Inferior parietal cortex (tissue), 1 donor: ENCODE measurements at regions not wholly inside any gene's neighbourhood (a gene's known extent, or its start where the extent isn't known, plus 50 kb on each side); places are given as distances from the start of the nearest gene placed in this dataset.

ENCODE experiments used
- DNase-seq: peaks from one replicate; pipeline ENCODE4 v3.0.0-alpha.2; 2016; ENCODE audit errors: extremely low spot score

- no peak for DNase-seq
Observed at GRCh38 chr13:111999352-111999751, 67.6 kb upstream of the SOX1 start.

- no peak for DNase-seq
Observed at GRCh38 chr13:112000888-112001287, 66.1 kb upstream of the SOX1 start.

- no peak for DNase-seq
Observed at GRCh38 chr13:112001571-112001970, 65.4 kb upstream of the SOX1 start.

GRCh38 chr13:112003396-112003795, 63.6 kb upstream of the SOX1 start:
- no peak for DNase-seq

- DNase-seq = no peak
Observed at GRCh38 chr13:112003941-112004340, 63.0 kb upstream of the SOX1 start.

- DNase-seq = no peak
Observed at GRCh38 chr13:112005925-112006324, 61.0 kb upstream of the SOX1 start.

- no peak for DNase-seq
Observed at GRCh38 chr13:112007191-112007590, 59.8 kb upstream of the SOX1 start.

- no peak for DNase-seq
Observed at GRCh38 chr13:112010714-112011113, 56.2 kb upstream of the SOX1 start.

GRCh38 chr13:112012016-112012704, 54.8 kb upstream of the SOX1 start:
- no peak for DNase-seq

- DNase-seq = no peak
Observed at GRCh38 chr13:112012705-112013085, 54.3 kb upstream of the SOX1 start.

GRCh38 chr13:112013665-112014064, 53.3 kb upstream of the SOX1 start:
- DNase-seq = no peak

- no peak for DNase-seq
Observed at GRCh38 chr13:112014857-112015256, 52.1 kb upstream of the SOX1 start.
